HG03025 (cell line): ENCODE measurements at regions not wholly inside any gene's neighbourhood (a gene's known extent, or its start where the extent isn't known, plus 50 kb on each side); places are given as distances from the start of the nearest gene placed in this dataset.

ENCODE experiments used
- ATAC-seq: cut with Tn5 transposase; IDR thresholded peaks from one replicate; pipeline ENCODE4 v1.9.1; 2021; ENCODE audit warnings: mild to moderate bottlenecking, moderate library complexity; ENCODE audit not compliant: unreplicated experiment, low FRiP score

DNA sequence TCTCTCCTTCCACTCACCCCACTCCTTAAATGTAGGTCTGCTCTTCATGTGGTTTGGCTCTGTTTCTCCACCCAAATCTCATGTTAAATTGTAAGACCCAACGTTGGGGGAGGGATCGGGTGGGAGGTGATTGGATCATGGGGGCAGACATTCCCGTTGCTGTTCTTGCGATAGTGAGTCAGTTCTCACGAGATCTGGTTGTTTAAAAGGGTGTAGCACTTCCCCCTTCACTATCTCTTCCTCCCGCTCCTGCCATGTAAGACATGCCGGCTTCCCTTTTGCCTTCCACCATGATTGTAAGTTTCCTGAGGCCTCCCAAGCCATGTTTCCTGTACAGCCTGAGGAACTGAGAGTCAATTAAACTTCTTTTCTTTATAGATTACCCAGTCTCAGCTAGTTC is 1044.5 kb upstream of the POU3F3 start:
- no peak for ATAC-seq

DNA sequence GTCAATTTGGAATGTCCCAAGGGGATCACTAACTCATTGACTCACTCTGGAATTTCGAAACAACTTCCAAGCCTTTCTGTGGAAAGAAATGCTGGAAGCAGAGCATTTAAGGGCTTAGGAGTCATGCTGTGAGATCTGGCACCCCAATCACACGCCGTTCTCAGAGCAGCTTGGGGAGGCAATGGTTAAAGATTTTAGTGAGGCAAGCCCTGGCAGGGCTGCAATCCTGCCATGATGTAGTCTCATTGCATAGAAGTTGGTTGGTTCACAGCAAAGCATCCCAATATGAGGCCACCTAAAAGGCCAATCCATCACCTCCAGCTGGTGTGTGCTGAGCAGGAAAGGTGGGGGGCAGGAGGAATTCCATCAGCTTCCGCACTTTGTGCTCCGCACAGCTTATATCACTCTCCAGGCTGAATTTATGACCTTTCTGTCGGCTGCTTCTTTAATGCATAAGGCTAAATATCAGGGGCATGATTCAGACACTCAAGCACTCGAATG is 1043.9 kb upstream of the POU3F3 start:
- no peak for ATAC-seq

DNA sequence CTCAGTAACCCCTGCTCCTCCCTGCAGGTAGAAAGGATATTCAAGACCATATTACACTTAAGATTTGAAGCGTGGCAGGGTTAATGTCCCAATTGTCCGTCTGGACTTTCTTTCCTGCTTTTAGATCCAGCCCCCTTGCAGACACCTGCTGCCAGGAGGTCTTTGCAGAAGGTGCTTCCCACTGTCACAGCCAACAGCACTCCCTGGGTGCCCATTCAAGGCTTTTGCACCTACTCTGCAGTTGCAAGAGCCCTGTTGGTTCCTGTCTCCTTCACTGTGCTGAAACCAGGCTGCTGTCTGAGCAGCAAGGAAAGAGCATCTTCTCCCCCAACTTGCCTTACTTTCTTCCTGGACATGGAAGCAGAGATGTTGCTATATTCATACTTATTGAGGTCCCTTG is 1043.0 kb upstream of the POU3F3 start:
- ATAC-seq: no peak

DNA sequence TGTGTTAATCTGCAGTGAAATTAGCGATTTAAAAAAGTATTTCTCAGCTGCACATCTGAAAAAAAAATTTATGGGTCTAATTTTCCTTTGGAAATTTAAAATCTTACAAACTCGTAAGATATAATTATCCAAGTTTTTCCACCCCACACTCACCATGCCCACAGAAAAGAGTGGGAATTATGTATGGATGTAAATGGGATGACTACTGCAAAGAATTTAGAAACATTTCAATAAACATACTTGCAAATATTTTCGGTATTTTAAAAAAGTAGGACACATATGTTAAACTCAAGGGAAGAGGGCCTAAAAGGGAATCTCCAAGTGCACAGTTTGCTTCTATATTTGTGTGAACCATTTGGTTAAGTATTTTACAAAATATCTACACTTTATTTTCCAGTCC is 1039.9 kb upstream of the POU3F3 start:
- no peak for ATAC-seq

DNA sequence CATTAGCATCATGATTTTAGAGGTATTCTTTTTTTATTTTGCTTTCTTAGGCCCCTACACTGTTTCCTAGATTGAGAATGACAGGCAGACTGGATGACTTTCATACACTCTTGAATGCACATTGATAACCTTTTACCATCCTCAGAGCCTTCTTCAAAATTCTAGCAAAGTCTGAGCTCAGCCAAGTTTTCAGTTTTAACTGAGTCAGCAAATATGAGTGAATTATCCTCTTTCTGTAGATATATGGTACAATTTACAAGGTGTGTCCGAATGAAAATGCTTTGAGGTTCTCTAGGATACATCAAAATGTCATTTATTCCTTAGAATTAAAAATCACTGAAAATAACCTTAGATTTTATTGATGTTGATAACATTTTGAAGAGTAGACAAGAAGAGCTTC is 1038.2 kb upstream of the POU3F3 start:
- ATAC-seq: no peak

DNA sequence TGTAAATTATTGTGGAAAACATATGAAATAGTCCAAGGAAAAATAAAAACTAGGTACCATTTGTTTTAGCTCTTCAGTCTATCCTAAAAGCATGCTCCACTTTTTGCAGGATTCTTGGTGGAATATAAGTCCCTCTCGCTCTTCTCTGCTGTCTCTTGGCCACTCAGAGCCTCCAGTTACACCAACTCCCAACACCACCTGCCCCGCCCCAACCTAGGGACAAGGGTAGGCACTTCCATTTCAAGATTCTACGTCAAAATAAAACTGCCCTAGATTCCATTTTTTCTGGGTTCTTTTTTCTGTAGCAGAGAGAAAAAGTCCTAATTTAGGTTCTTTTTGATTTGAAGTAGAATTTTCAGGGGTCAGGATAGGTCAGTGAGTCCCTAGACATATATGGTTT is 1036.2 kb upstream of the POU3F3 start:
- no peak for ATAC-seq

DNA sequence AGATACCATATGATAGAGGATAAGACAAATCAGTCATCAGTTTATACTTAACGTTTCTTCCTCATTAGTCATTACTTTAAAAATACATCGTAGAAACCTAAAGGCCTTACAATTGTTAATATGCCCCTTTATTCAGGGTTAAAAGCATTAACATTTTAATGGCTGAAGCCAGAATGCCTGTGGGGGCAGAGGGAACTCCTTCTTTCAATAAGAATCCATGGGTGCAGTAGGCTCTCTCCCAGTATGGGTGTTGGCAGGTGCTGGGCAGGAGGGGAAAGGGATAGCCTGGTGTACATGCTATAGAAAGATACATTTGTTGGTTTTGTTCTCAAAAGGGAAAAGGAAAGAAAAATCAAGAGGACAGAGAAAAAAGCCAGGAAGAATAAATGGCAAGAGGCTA is 1035.7 kb upstream of the POU3F3 start:
- ATAC-seq: no peak

DNA sequence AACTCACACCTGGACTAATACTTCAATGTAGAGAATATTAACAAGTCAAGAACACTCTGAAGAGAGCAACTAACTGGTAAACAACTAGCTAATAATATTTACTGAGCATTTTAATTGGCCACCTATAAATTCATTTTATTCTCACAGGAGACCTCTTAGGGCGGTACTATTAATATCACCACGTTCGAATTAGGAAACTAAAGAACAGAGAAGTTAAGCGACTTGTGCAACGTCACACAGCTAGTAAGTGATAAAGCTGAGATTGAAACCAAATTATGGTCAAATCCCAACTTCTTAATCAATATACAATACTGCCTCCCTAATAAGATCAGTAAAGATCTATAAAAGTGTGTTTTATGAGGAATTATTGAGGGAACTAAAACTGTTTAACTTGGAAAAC is 1034.3 kb upstream of the POU3F3 start:
- ATAC-seq: no peak

DNA sequence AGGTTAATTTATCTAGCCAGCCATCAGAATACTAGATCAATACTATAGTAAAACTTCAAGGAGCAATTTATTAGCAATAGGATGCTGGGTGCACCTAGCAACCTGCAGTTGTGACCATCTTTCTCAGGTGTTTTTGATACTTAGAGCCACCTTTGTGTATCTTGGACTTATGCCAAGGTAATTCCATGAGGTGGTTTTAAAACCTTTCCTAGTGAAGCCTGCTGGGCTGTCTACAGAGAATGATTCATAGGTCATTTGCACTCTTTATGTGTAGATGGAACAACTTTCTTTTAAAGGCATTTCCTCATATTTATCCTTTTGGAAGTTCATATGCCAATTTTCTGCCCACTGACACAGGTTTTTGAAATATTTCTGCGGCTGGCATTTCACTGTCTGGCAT is 1030.1 kb upstream of the POU3F3 start:
- no peak for ATAC-seq

DNA sequence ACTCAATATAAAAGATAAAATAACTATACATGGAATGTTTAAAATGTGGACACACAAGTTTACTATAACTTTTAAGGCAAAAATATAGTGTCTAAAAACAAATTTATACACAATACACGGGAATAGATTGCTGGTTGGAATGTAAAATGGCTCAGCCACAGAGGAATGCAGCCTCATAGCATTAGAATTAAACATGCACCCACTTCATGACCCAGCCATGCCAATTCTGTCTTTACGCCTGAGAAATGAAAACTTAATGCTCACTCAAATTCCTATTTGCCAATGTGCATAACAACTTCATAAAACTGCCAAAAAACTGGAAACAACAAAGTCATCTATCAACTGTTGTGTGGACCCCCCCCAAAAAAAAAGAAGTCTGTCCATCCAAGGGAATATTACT is 1006.6 kb upstream of the POU3F3 start:
- ATAC-seq: no peak

DNA sequence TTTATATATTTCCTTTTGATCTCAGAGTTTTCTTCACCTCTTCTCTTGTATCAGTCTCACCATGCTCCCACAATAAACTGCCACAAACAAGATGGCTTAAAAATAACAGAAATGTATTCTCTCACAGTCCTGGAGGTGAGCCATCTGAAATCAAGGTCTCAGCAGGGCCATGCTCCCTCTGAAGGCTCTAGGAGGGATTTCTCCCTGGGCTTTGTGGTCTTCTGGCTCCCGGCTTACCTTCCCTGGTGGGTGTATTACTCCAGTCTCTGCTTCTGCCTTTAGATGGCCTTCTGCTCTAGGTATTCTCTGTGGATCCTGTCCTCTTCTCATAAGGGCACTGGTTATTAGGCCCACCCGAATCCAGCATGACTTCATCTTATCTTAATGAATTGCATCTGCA is 994.7 kb upstream of the POU3F3 start:
- ATAC-seq: no peak

DNA sequence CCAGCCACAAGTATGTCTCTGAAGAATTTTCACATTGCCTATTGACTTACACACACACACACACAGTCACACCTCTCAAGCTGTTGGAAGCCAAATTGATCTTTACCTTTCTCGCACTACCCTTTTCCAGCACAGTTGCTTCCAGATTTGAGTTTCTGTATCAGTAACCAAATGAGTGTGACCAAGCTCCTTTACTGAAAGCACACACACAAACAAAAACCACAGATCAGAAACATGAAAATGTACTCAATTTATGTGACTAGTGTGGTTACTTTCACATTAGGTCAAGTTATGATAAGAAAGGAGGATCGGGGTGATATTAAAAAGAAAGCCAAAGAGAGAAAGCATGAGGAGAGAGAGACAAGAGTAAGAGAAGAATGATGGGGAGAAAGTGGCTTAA is 993.9 kb upstream of the POU3F3 start:
- ATAC-seq: no peak

DNA sequence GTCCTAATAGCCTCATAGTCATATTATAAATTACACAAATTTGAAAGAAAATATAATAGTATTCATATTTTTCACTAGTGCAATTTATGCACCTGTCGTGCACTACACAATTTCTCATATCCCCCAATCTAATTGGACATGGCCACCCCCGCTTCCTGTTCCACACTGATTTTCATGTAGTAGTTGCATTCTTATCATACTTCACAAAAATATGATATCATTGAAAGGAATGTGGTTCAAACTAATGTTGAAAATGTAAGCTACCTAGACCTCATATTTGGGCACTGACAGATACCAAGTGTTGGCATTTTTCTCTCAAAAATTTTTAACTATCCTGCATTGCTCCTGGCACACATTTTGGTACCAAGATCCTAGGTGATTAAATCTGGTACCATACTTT is 985.5 kb upstream of the POU3F3 start:
- no peak for ATAC-seq

DNA sequence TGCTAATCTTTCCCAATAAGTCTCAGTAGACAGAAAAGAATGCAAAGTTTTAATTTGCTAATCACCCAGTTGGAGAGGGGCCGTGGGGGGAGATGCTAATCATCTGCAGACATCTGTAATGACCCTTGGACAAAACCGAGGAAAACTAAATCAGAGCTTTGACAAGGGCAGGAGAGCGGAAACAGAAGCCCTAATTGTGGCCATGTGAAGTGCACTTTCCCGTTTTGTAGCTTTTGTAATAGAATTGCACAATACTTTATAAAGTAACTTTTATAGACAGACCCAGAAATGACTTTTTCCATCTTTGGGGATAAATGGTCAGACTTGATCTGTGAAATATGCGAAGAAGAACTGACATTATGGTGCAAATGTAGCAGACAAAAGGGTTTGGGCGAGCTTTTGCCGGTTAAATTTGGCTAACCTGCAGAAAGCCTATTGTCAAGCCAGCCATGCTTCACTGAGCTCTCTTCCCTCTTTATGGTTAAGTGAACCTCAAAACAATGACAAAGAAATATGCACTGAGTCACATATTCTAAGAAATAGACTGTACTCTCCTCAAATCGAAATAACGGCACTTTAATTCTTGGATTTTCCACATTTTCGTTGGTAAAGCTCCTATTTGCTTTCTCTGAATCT is 980.1 kb upstream of the POU3F3 start:
- no peak for ATAC-seq

DNA sequence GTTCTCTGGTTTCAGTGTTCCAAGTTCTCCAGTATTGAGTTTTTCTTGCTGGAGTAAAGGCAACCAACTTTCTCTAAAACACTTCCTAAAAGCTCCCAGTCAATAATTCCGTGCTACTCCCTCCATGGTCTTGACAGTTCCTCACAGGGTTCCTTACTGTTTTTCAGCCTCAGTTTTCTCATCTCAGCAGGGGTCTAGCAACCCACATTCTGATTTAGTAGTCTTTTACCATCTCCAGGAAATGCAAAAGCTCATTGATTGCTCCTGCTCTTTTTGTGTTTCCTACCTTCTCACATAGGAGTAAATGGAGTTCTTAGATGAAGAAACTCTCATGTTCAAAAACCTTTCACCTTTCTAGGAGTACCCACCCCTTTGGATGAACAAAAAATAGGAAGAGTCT is 978.8 kb upstream of the POU3F3 start:
- no peak for ATAC-seq

DNA sequence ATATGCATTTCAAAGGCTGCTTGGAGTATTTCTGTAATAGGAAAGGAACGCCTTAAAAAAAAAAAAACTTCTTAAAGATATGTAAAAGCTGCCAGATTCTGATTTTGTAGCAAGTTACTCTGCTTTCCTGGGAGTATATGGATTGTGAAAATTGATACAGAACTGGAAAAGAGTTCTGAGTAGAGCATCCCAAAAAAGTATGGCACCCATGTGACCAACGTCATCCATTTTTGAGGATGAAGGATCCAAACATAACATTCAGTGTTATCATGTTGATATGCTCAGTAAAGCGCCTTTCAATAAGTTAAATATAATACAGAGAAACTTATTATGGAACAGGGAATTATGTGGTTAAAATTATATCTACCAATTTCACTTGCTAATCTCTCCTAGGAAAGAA is 978.4 kb upstream of the POU3F3 start:
- ATAC-seq: no peak

DNA sequence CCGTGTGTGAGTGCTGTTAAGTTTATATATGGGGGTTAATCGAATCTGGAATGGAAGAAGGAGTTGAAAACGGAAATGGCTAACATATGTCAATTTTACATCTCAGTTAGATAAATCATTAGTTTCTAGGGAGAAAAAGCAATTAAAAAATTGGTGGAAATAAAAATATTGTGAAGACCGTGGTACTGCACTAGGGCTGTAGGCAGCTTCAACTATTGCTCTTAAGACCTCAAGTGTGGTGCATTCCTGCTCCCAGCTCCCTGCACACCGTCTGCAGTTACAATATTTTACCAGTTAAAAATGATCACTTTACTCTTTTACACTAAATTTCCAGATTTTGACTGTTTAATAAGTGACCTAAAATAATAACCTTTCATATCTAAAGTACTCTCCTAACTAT is 977.3 kb upstream of the POU3F3 start:
- ATAC-seq: no peak

DNA sequence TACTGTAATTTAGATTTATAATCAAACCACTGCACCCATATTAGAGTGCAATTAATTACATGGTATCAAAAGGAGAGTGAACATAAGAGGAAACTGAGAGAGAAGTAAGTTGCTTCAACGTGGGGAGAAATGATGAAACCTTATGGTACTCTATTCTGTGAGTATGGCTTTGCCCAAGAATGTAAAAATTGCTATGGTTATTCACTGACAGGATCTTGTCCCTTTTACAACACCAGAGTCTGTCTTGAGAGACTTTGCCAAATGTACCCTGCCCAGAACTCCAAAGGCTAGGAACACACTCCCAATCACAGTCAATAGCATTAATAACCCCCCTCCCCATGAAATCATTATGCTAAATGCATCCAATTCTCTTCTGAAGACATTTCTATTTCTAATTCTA is 974.8 kb upstream of the POU3F3 start:
- ATAC-seq: no peak

DNA sequence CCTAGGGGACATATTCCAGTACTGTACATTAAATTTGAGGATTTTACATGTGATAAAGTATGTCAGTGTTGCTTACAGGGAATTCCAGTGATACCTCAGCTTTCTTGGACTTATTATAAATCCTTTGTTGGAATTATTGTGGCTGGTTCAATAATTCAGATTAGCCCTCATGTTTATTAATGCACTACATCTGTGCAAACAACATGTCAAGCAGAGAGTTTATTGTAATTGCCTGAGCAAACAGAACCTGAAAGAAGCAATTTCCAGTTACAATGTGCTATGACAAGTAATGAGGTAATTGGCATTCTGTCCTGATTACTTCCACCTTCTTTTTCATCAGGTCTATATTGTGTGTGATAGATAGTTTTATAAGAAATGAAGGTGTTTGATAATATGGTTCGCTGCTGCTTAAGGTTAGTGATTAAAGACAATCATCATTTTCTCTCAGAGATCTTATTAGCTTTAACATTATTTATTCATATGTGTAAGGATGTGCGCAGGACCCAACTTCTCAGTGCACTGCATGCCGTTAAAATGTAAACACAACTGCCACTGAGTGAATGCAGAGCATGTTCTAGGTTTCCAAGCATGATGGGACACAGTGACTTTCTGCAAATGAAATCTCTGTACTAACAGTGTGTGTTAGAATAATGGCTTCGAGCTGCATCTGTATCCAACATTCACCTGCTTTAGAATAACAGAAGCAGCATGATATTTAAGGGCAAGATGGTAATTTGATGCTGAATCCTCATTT is 973.7 kb upstream of the POU3F3 start:
- ATAC-seq: no peak

DNA sequence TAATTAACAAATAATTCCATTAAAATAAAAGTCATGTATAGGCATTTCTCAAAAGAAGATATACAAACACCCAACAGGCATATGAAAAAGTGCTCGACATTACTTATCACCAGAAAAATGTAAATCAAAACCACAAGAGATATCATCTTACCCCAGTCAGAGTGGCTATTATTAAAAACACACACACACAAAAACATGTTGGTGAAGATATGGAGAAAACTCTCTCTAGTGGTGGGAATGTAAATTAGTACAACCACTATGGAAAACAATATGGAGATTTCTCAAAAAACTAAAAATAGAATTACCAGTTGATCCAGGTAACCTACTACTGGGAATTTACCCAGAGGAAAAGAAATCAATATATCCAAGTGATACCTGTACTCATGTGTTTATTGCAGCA is 966.3 kb upstream of the POU3F3 start:
- no peak for ATAC-seq

DNA sequence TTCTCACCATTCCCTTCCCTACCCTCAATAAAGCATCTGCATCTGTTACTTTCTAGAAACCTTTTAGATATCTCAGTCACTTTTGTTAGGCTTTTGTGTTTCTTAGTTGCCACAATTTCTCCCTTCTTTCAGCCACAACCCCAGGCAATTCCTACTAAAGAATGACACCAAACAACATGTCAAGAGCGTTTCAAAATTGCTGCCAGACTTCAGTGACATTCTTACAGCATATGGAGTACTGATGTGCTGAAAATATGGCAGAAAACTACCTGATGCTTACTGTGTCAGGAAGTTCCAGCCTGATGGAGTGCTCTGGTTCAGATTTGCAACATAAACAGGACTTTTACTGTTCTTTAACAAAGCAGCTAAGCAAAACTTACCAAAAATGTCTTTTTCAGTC is 957.7 kb upstream of the POU3F3 start:
- ATAC-seq: no peak

DNA sequence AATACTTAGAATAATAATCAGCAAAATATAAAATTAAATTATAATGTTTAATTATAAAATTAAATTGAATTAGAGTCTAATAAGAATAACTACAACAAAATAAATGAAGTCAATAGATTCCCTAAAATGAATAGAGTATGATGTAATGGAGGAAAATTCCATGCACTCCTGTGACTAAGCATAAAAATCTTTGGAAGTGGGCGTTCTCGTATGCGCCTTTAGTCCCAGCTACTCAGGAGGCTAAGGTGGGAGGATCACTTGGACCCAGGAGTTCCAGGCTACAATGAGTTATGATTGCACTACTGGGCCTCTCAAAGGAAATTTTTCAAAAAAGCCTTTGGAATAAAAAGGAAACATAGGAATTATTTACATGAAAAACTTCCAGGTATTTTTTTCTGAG is 955.4 kb upstream of the POU3F3 start:
- ATAC-seq: no peak
